Nephron progenitor cell (in vitro differentiated cells): ENCODE measurements at regions not wholly inside any gene's neighbourhood (a gene's known extent, or its start where the extent isn't known, plus 50 kb on each side); places are given as distances from the start of the nearest gene placed in this dataset.
"Not testable (repeated sequence)": the region's sequence is repeated elsewhere in the genome, so short reads cannot be mapped to it uniquely, and the experiment has no call there.

Experiments used
- DNase-seq: peaks from one replicate; pipeline ENCODE4 v3.0.0; 2021
- H3K27ac Mint-ChIP-seq: 2 replicates; pipeline ENCODE4 v1.8.0; 2021; ENCODE audit warnings: mild to moderate bottlenecking, moderate library complexity, mixed read lengths
- H3K27me3 Mint-ChIP-seq: 2 replicates; pipeline ENCODE4 v1.8.0; 2021; ENCODE audit warnings: mild to moderate bottlenecking, low read depth, mixed read lengths; ENCODE audit not compliant: poor library complexity
- H3K36me3 Mint-ChIP-seq: 2 replicates; pipeline ENCODE4 v1.8.0; 2021; ENCODE audit warnings: low read depth, mixed read lengths
- H3K4me1 Mint-ChIP-seq: 2 replicates; pipeline ENCODE4 v1.8.0; 2021; ENCODE audit warnings: mixed read lengths
- H3K4me3 Mint-ChIP-seq: 2 replicates; pipeline ENCODE4 v1.8.0; 2021; ENCODE audit warnings: mild to moderate bottlenecking, moderate library complexity, mixed read lengths
- H3K9me3 Mint-ChIP-seq: 2 replicates; pipeline ENCODE4 v1.8.0; 2021; ENCODE audit warnings: mild to moderate bottlenecking, moderate library complexity, mixed read lengths
- TF ChIP-seq, protein P1 (sequence below): fragments of 200-600 bp; sonication (generic); IDR thresholded peaks from 2 replicates; pipeline ENCODE4 v1.5.0; 2021; ENCODE audit warnings: antibody characterized with exemption

DNA sequence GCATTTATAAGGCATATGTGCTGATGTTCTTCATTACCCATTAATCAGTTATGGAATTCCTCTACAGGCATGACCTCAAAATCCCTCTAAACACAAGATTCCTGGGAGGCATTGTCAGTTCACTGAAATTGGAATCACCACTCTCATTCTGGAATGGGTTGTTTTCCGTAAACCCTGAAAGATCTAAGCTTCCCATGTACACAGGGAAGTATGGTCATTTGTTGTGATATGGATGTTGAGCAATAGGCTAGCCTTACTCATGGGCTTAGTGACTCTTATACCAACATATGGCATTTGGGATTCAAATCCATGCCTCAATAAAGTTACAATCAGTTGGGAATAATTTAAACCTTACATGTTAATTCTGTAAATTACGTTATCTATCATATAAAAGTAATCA lies 258.0 kb downstream of the XPNPEP1 start:
- peaks cover 12% of the 10 kb centered on the region for H3K27me3 Mint-ChIP-seq
- H3K4me3 Mint-ChIP-seq = no peak overlapping the region
- H3K36me3 Mint-ChIP-seq = no peaks in the 10 kb centered on the region
- TF ChIP-seq, protein P1, sequence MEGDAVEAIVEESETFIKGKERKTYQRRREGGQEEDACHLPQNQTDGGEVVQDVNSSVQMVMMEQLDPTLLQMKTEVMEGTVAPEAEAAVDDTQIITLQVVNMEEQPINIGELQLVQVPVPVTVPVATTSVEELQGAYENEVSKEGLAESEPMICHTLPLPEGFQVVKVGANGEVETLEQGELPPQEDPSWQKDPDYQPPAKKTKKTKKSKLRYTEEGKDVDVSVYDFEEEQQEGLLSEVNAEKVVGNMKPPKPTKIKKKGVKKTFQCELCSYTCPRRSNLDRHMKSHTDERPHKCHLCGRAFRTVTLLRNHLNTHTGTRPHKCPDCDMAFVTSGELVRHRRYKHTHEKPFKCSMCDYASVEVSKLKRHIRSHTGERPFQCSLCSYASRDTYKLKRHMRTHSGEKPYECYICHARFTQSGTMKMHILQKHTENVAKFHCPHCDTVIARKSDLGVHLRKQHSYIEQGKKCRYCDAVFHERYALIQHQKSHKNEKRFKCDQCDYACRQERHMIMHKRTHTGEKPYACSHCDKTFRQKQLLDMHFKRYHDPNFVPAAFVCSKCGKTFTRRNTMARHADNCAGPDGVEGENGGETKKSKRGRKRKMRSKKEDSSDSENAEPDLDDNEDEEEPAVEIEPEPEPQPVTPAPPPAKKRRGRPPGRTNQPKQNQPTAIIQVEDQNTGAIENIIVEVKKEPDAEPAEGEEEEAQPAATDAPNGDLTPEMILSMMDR = no peak
- H3K27ac Mint-ChIP-seq = no peak overlapping the region
- no peaks in the 10 kb centered on the region for H3K4me1 Mint-ChIP-seq
- no peak for DNase-seq
- no peaks in the 10 kb centered on the region for H3K9me3 Mint-ChIP-seq

DNA sequence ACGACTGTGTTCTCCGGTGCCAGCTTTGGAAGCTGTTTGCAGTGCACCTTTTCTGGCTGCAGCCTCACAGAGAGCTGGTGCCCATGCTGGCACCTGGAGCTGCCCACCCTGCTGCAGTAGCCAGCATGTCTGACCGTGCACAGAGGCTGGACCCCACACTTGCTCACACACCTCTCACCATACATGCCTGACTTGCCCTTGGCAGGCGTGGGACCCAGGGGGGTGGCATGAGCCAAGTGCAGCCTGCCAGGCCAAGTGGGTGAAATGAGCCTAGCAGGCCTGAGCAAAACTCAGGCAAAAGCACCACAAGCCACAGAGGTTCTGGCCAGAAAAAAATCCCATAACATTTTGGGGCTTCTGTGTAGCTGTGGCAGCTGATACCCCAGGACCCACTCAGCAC lies 258.8 kb downstream of the XPNPEP1 start:
- TF ChIP-seq, protein P1 = no peak
- DNase-seq = no peak
- Mint-ChIP-seq H3K27ac (no peak overlapping the region), H3K4me3 (no peak overlapping the region), H3K4me1 (no peaks in the 10 kb centered on the region), H3K9me3 (no peaks in the 10 kb centered on the region), H3K36me3 (no peaks in the 10 kb centered on the region), H3K27me3 (peaks cover 10% of the 10 kb centered on the region)

DNA sequence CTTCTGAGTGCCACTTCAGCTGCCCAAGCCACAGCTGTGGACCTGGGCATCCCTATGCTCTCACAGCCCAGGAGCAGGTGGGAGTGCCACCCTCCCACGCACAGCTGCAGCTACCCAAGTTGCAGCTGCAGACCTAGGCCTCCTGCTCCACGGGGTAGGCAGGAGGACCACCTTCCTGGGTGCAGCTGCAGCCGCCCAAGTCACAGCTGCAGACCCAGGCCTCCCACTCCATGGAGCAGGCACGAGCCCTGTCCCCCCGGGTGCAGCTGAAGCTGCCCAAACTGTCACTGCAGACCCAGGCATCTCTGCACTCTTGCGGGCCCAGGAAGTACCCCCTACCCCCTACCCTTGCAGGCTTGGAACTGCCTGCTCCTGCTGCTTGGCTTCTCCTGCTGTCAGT lies 260.2 kb downstream of the XPNPEP1 start:
- Mint-ChIP-seq H3K36me3 (no peaks in the 10 kb centered on the region), H3K9me3 (no peaks in the 10 kb centered on the region), H3K27ac (no peak overlapping the region), H3K4me1 (no peaks in the 10 kb centered on the region), H3K4me3 (no peak overlapping the region), H3K27me3 (peaks cover 12% of the 10 kb centered on the region)
- TF ChIP-seq, protein P1 = no peak
- no peak for DNase-seq

DNA sequence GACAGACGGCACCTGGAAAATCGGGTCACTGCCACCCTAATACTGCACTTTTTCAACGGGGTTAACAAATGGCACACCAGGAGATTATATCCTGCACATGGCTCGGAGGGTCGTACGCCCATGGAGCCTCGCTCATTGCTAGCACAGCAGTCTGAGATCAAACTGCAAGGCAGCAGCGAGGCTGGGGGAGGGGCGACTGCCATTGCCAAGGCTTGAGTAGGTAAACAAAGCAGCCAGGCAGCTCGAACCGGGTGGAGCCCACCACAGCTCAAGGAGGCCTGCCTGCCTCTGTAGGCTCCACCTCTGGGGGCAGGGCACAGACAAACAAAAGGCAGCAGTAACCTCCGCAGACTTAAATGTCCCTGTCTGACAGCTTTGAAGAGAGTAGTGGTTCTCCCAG lies 270.7 kb downstream of the XPNPEP1 start:
- not testable (repeated sequence) for H3K4me3 Mint-ChIP-seq, H3K4me1 Mint-ChIP-seq, H3K27ac Mint-ChIP-seq, H3K27me3 Mint-ChIP-seq, H3K36me3 Mint-ChIP-seq, DNase-seq
- peaks cover 23% of the 10 kb centered on the region for H3K9me3 Mint-ChIP-seq

DNA sequence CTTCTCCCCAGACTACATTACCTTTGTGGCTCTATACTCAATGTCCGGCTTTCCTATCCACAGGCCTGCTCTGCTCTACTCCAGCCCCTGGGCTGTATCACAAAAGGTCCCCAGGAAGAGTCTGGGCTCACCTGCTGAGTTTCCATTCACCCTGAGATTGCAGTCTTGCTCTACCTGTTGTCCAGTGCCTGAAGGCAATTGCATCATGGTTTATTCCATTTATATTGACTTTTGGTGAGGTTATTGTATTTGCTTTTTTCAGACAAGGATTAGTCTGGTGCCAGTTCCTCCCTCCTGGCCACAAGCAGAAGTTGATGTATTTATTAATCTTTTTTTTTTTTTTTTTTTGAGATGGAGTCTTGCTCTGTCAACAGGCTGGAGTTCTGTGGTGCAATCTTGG lies 273.1 kb downstream of the XPNPEP1 start:
- no peak for DNase-seq
- H3K4me1 Mint-ChIP-seq = no peaks in the 10 kb centered on the region
- H3K9me3 Mint-ChIP-seq = peaks cover 23% of the 10 kb centered on the region
- H3K36me3 Mint-ChIP-seq = no peaks in the 10 kb centered on the region
- H3K27me3 Mint-ChIP-seq = peaks cover 4% of the 10 kb centered on the region
- no peak overlapping the region for H3K4me3 Mint-ChIP-seq
- TF ChIP-seq, protein P1 = no peak
- no peak overlapping the region for H3K27ac Mint-ChIP-seq

DNA sequence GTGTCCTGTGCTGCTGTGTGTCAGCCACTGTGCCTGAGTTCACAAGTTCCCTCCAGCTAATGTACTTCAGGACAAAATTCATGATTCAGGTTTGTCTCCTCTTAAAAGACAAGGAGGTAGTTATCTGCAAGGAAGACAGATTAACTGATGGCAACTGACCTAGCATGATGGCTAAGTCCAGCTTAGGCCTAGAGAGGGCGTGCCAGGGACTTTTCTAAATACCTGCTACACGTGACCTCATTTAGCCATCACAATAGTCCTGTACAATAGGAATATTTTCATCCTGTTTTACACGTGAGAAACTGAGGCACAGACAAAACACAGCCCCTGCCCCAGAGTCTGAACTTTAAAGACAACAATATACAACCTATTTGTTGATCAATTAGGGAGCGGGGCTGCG lies 275.7 kb downstream of the XPNPEP1 start:
- Mint-ChIP-seq H3K4me1 (no peaks in the 10 kb centered on the region), H3K36me3 (no peaks in the 10 kb centered on the region), H3K27ac (no peak overlapping the region), H3K9me3 (peaks cover 13% of the 10 kb centered on the region), H3K4me3 (no peak overlapping the region), H3K27me3 (peaks cover 4% of the 10 kb centered on the region)
- no peak for DNase-seq
- TF ChIP-seq, protein P1 = no peak
